DMS114 treated with DMSO at 0.1 percent for 48 hours (cell line): ENCODE measurements at regions not wholly inside any gene's neighbourhood (a gene's known extent, or its start where the extent isn't known, plus 50 kb on each side); places are given as distances from the start of the nearest gene placed in this dataset.
"Not testable (repeated sequence)": the region's sequence is repeated elsewhere in the genome, so short reads cannot be mapped to it uniquely, and the experiment has no call there.

Source experiments
- DNase-seq: peaks from one replicate; lab custom pipeline; 2025; ENCODE audit not compliant: unreplicated experiment; lab: John Stamatoyannopoulos, UW

- DNase-seq: no peak
Observed at GRCh38 chr15:53038655-53038941, 248.5 kb upstream of the ONECUT1 start.

- no peak for DNase-seq
Observed at GRCh38 chr15:53037904-53038654, 247.9 kb upstream of the ONECUT1 start.

- no peak for DNase-seq
Observed at GRCh38 chr15:53036641-53037040, 246.5 kb upstream of the ONECUT1 start.

GRCh38 chr15:53034767-53035245, 244.7 kb upstream of the ONECUT1 start:
- DNase-seq: no peak

GRCh38 chr15:53033709-53034108, 243.6 kb upstream of the ONECUT1 start:
- no peak for DNase-seq

GRCh38 chr15:53031469-53031868, 241.3 kb upstream of the ONECUT1 start:
- DNase-seq: no peak

GRCh38 chr15:53022788-53023187, 232.7 kb upstream of the ONECUT1 start:
- no peak for DNase-seq

- no peak for DNase-seq
Observed at GRCh38 chr15:53013329-53013728, 223.2 kb upstream of the ONECUT1 start.

- DNase-seq: not testable (repeated sequence)
Observed at GRCh38 chr15:53011779-53012178, 221.6 kb upstream of the ONECUT1 start.

- no peak for DNase-seq
Observed at GRCh38 chr15:53009093-53009492, 219.0 kb upstream of the ONECUT1 start.

- DNase-seq: no peak
Observed at GRCh38 chr15:53000409-53000808, 210.3 kb upstream of the ONECUT1 start.

GRCh38 chr15:52997123-52997522, 207.0 kb upstream of the ONECUT1 start:
- no peak for DNase-seq

GRCh38 chr15:52994290-52994689, 204.2 kb upstream of the ONECUT1 start:
- DNase-seq: no peak

- DNase-seq: no peak
Observed at GRCh38 chr15:52984507-52984906, 194.4 kb upstream of the ONECUT1 start.

- no peak for DNase-seq
Observed at GRCh38 chr15:52980446-52980845, 190.3 kb upstream of the ONECUT1 start.

GRCh38 chr15:52976516-52977075, 186.5 kb upstream of the ONECUT1 start:
- DNase-seq: no peak

- DNase-seq: no peak
Observed at GRCh38 chr15:52975941-52976449, 185.9 kb upstream of the ONECUT1 start.

- no peak for DNase-seq
Observed at GRCh38 chr15:52963865-52964264, 173.7 kb upstream of the ONECUT1 start.

GRCh38 chr15:52960283-52960682, 170.1 kb upstream of the ONECUT1 start:
- DNase-seq: no peak

- no peak for DNase-seq
Observed at GRCh38 chr15:52943746-52944145, 153.6 kb upstream of the ONECUT1 start.

- no peak for DNase-seq
Observed at GRCh38 chr15:52936489-52936888, 146.4 kb upstream of the ONECUT1 start.

- DNase-seq: no peak
Observed at GRCh38 chr15:52925130-52925529, 135.0 kb upstream of the ONECUT1 start.

GRCh38 chr15:52924630-52925029, 134.5 kb upstream of the ONECUT1 start:
- no peak for DNase-seq
